ENCODE measurements at regions not wholly inside any gene's neighbourhood (a gene's known extent, or its start where the extent isn't known, plus 50 kb on each side); places are given as distances from the start of the nearest gene placed in this dataset.

DNA sequence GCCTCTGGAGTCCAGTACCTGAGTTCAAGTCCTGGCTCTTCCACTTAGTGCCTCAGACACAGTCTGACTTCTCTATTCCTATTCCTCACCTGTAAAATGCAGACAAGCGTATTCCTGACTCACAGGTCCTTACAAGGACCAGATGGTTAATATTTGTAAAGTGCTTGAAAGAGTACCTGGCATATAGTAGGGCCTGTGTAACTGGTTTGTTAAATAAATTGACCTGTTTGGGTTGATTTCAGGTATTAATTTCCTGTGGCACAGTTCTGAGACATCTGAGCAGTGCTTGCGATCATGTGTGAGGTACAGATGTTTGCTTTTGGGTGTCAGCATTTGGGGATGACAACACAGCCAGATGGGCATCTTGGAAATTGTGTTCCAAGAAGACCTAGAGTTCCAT is 127.5 kb downstream of the APIP start:
- DNase-seq (ENCODE audit: low read depth, low spot score) (no peak), ATAC-seq (no peak)
- H3K4me2 ChIP-seq (ENCODE audit: low read length), result no peak overlapping the region
- H3K9ac ChIP-seq (ENCODE audit: low read length), result no peak overlapping the region
- H3K4me3 ChIP-seq (replicated peaks in 1 of 2; ENCODE audit: low read depth in 1 of 2, low read length in 2 of 2), result no peak overlapping the region
- H3K9me3 ChIP-seq (ENCODE audit: control insufficient read depth in 1 of 2, insufficient read depth in 1 of 2, low read depth in 1 of 2, low read length in 2 of 2), result no peaks in the 10 kb centered on the region
- H4K20me1 ChIP-seq (ENCODE audit: insufficient read depth), result no peaks in the 10 kb centered on the region
- no peaks in the 10 kb centered on the region for H3K36me3 ChIP-seq (ENCODE audit: control insufficient read depth in 1 of 2, insufficient read depth in 2 of 2, low read length in 2 of 2)
- intact Hi-C loops (cut with micrococcal nuclease), result no loop called here
- no peaks in the 10 kb centered on the region for H3K9me2 ChIP-seq (ENCODE audit: insufficient read depth)
- H3K4me1 ChIP-seq (ENCODE audit: control insufficient read depth in 1 of 2, insufficient read depth in 2 of 2, low read length in 2 of 2), result peaks cover 0 to 25% of the 10 kb centered on the region in 2 experiments; a peak in 1 of 4 replicates
- no peaks in the 10 kb centered on the region for H3K79me2 ChIP-seq (ENCODE audit: insufficient read depth, low read length)
- no TSS peak for BruUV-seq (replicated peaks)
- ChIA-PET CTCF (no interaction called here), RAD21 (ENCODE audit: low non-redundant PET in 1 of 2, low total read pairs in 2 of 2, uncharacterized antibody in 2 of 2, unreplicated experiment in 2 of 2) (no interaction called here), POLR2A (no interaction called here)
- TF ChIP-seq EZH2 (IDR thresholded peaks at IDR 0.05), result no peak
- TF ChIP-seq EZH2phosphoT487 (IDR thresholded peaks at IDR 0.05; ENCODE audit: borderline replicate concordance), result no peak
- TF ChIP-seq, protein P1, sequence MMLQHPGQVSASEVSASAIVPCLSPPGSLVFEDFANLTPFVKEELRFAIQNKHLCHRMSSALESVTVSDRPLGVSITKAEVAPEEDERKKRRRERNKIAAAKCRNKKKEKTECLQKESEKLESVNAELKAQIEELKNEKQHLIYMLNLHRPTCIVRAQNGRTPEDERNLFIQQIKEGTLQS (IDR thresholded peaks at IDR 0.05), result no peak
- no peak for TF ChIP-seq RAD21 (IDR thresholded peaks at IDR 0.05; ENCODE audit: low read depth)
- no peak for TF ChIP-seq CEBPB (IDR thresholded peaks at IDR 0.05; ENCODE audit: low read depth)
- no peak for TF ChIP-seq POLR2A (IDR thresholded peaks at IDR 0.05; ENCODE audit: borderline replicate concordance, extremely low read depth, insufficient read depth, insufficient read length)
- TF ChIP-seq FOSL1 (IDR thresholded peaks at IDR 0.05; ENCODE audit: low read depth), result no peak
- no peak for TF ChIP-seq YY1 (IDR thresholded peaks at IDR 0.05; ENCODE audit: extremely low read depth, insufficient replicate concordance, low read depth, low read length)
- TF ChIP-seq, protein P2, sequence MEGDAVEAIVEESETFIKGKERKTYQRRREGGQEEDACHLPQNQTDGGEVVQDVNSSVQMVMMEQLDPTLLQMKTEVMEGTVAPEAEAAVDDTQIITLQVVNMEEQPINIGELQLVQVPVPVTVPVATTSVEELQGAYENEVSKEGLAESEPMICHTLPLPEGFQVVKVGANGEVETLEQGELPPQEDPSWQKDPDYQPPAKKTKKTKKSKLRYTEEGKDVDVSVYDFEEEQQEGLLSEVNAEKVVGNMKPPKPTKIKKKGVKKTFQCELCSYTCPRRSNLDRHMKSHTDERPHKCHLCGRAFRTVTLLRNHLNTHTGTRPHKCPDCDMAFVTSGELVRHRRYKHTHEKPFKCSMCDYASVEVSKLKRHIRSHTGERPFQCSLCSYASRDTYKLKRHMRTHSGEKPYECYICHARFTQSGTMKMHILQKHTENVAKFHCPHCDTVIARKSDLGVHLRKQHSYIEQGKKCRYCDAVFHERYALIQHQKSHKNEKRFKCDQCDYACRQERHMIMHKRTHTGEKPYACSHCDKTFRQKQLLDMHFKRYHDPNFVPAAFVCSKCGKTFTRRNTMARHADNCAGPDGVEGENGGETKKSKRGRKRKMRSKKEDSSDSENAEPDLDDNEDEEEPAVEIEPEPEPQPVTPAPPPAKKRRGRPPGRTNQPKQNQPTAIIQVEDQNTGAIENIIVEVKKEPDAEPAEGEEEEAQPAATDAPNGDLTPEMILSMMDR (IDR thresholded peaks at IDR 0.05 in 2 of 3, conservative IDR thresholded peaks at IDR 0.05 in 1 of 3; ENCODE audit: borderline replicate concordance in 1 of 3, insufficient read depth in 1 of 3, low read depth in 2 of 3, low read length in 2 of 3), result no peak
- no peaks in the 10 kb centered on the region for H3K27me3 ChIP-seq (ENCODE audit: insufficient read depth, low read length)
- no peak overlapping the region for H2AFZ ChIP-seq (ENCODE audit: low read depth, low read length, poor library complexity, severe bottlenecking)
- no peak overlapping the region for H3K27ac ChIP-seq (ENCODE audit: low read depth, low read length)

DNA sequence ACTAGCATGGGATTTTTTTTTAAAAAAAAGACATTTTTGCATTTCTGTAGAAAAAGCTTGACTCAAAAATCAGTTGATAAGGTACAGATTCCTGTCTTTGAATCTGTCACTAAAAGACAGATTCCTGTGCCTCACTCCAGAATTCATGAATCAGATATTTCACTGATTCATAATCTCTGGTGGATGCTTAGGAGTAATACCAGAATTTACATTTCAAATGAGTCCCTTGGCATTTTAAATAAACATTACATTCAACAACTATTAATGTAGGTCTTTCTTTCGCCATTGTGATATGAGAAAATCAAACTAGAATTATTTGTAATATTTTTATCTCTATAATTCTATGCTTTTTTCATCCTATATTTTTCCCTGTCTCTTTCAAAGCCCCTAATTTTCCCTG is 128.3 kb downstream of the APIP start:
- no peaks in the 10 kb centered on the region for H3K27me3 ChIP-seq (ENCODE audit: insufficient read depth, low read length)
- no peaks in the 10 kb centered on the region for H3K79me2 ChIP-seq (ENCODE audit: insufficient read depth, low read length)
- H2AFZ ChIP-seq (ENCODE audit: low read depth, low read length, poor library complexity, severe bottlenecking), result peak overlapping the region; percentile 55
- H3K4me2 ChIP-seq (ENCODE audit: low read length), result no peak overlapping the region
- no peak for DNase-seq (ENCODE audit: low read depth, low spot score)
- POLR2A ChIA-PET, result no interaction called here
- ATAC-seq, result no peak
- H3K27ac ChIP-seq (ENCODE audit: low read depth, low read length), result no peak overlapping the region
- no peak overlapping the region for H3K9ac ChIP-seq (ENCODE audit: low read length)
- H3K4me3 ChIP-seq (replicated peaks in 1 of 2; ENCODE audit: low read depth in 1 of 2, low read length in 2 of 2), result no peak overlapping the region
- H3K9me2 ChIP-seq (ENCODE audit: insufficient read depth), result no peaks in the 10 kb centered on the region
- peaks cover 0 to 25% of the 10 kb centered on the region in 2 experiments; a peak in 1 of 4 replicates for H3K4me1 ChIP-seq (ENCODE audit: control insufficient read depth in 1 of 2, insufficient read depth in 2 of 2, low read length in 2 of 2)
- no TSS peak for BruUV-seq (replicated peaks)
- H3K9me3 ChIP-seq (ENCODE audit: control insufficient read depth in 1 of 2, insufficient read depth in 1 of 2, low read depth in 1 of 2, low read length in 2 of 2), result no peaks in the 10 kb centered on the region
- RAD21 ChIA-PET (ENCODE audit: low non-redundant PET in 1 of 2, low total read pairs in 2 of 2, uncharacterized antibody in 2 of 2, unreplicated experiment in 2 of 2), result no interaction called here
- H4K20me1 ChIP-seq (ENCODE audit: insufficient read depth), result no peaks in the 10 kb centered on the region
- TF ChIP-seq FOSL1 (IDR thresholded peaks at IDR 0.05; ENCODE audit: low read depth) (no peak), RAD21 (IDR thresholded peaks at IDR 0.05; ENCODE audit: low read depth) (no peak), POLR2AphosphoS5 (IDR thresholded peaks at IDR 0.05; ENCODE audit: low read depth, low read length) (no peak), EZH2 (IDR thresholded peaks at IDR 0.05) (no peak), SRF (IDR thresholded peaks at IDR 0.05; ENCODE audit: low read depth) (no peak)
- no peaks in the 10 kb centered on the region for H3K36me3 ChIP-seq (ENCODE audit: control insufficient read depth in 1 of 2, insufficient read depth in 2 of 2, low read length in 2 of 2)
- intact Hi-C loops (cut with micrococcal nuclease), result no loop called here
- CTCF ChIA-PET, result no interaction called here
